ENCODE measurements at regions not wholly inside any gene's neighbourhood (a gene's known extent, or its start where the extent isn't known, plus 50 kb on each side); places are given as distances from the start of the nearest gene placed in this dataset.

- TF ChIP-seq POLR2A (IDR thresholded peaks at IDR 0.05), result no peak
- TF ChIP-seq CTCF (IDR thresholded peaks at IDR 0.05), result no peak
Observed at GRCh38 chr18:60654298-60654697, 281.7 kb upstream of the MC4R start.
